OCI-LY1 (cell line): ENCODE measurements at regions not wholly inside any gene's neighbourhood (a gene's known extent, or its start where the extent isn't known, plus 50 kb on each side); places are given as distances from the start of the nearest gene placed in this dataset.

Experiments used
- H2AFZ ChIP-seq: fragments of 200-600 bp; sonication (generic), shearing (Covaris generic); 2 replicates; pipeline ENCODE4 v1.6.0; 2014; ENCODE audit warnings: antibody characterized with exemption, mild to moderate bottlenecking, low read length
- H3F3A ChIP-seq: fragments of 200-600 bp; sonication (generic), shearing (Covaris generic); 2 replicates; pipeline ENCODE4 v1.6.0; 2014; ENCODE audit warnings: mild to moderate bottlenecking, antibody characterized with exemption, low read length, moderate library complexity; ENCODE audit not compliant: insufficient read depth
- H3K27ac ChIP-seq: fragments of 200-600 bp; sonication (generic); 2 replicates; pipeline ENCODE4 v1.5.1; 2014; ENCODE audit warnings: low read length, mixed run types, mild to moderate bottlenecking, low read depth; ENCODE audit not compliant: poor library complexity, severe bottlenecking
- H3K27me3 ChIP-seq: fragments of 200-600 bp; sonication (generic); 2 replicates; pipeline ENCODE4 v1.6.0; 2014; ENCODE audit warnings: antibody characterized with exemption, mild to moderate bottlenecking, low read length, moderate library complexity; ENCODE audit not compliant: insufficient read depth
- H3K36me3 ChIP-seq: fragments of 200-600 bp; sonication (generic); 2 replicates; pipeline ENCODE4 v1.6.1; 2014; ENCODE audit warnings: mild to moderate bottlenecking, antibody characterized with exemption, low read length, moderate library complexity, mixed read lengths; ENCODE audit not compliant: insufficient read depth
- H3K4me1 ChIP-seq: fragments of 200-600 bp; sonication (generic); 2 replicates; pipeline ENCODE4 v1.5.1; 2014; ENCODE audit warnings: mild to moderate bottlenecking, low read length, moderate library complexity; ENCODE audit not compliant: insufficient read depth, severe bottlenecking
- H3K4me2 ChIP-seq: fragments of 200-600 bp; sonication (generic), shearing (Covaris generic); 2 replicates; pipeline ENCODE4 v1.6.1; 2014; ENCODE audit warnings: low read length
- H3K4me3 ChIP-seq: fragments of 200-600 bp; sonication (generic); 2 replicates; pipeline ENCODE4 v1.5.1; 2014; ENCODE audit warnings: low read length, low read depth, mild to moderate bottlenecking, mixed read lengths; ENCODE audit not compliant: poor library complexity, severe bottlenecking
- H3K79me2 ChIP-seq: fragments of 200-600 bp; shearing (Covaris generic); 2 replicates; pipeline ENCODE4 v1.6.1; 2016; ENCODE audit warnings: mixed run types, low read length, mixed read lengths; ENCODE audit not compliant: insufficient read depth
- H3K9ac ChIP-seq: fragments of 200-600 bp; sonication (generic), shearing (Covaris generic); 2 replicates; pipeline ENCODE4 v1.6.1; 2014; ENCODE audit warnings: mild to moderate bottlenecking, low read length, mixed read lengths
- H3K9me2 ChIP-seq: fragments of 200-600 bp; sonication (generic), shearing (Covaris generic); 2 replicates; pipeline ENCODE4 v1.6.1; 2014; ENCODE audit warnings: low read depth, mild to moderate bottlenecking, low read length, mixed read lengths
- H3K9me3 ChIP-seq: fragments of 200-600 bp; shearing (Covaris generic); 2 replicates; pipeline ENCODE4 v1.6.1; 2014; ENCODE audit warnings: low read length, mixed read lengths
- H4K20me1 ChIP-seq: fragments of 200-600 bp; sonication (generic), shearing (Covaris generic); 2 replicates; pipeline ENCODE4 v1.6.0; 2016; ENCODE audit warnings: mild to moderate bottlenecking, low read length; ENCODE audit not compliant: insufficient read depth
- EZH2 ChIP-seq: fragments of 200-600 bp; sonication (generic), shearing (Covaris generic); IDR thresholded peaks from 2 replicates; pipeline ENCODE4 v1.8.0; 2017; ENCODE audit warnings: borderline replicate concordance, mixed run types, mild to moderate bottlenecking, antibody characterized with exemption, low read length, moderate library complexity, mixed read lengths
- TF ChIP-seq, protein P1 (sequence below): fragments of 200-600 bp; sonication (generic), shearing (Covaris generic); IDR thresholded peaks from 2 replicates; pipeline ENCODE4 v1.5.1; 2017; ENCODE audit warnings: mild to moderate bottlenecking, antibody characterized with exemption, low read length, moderate library complexity, mixed read lengths

DNA sequence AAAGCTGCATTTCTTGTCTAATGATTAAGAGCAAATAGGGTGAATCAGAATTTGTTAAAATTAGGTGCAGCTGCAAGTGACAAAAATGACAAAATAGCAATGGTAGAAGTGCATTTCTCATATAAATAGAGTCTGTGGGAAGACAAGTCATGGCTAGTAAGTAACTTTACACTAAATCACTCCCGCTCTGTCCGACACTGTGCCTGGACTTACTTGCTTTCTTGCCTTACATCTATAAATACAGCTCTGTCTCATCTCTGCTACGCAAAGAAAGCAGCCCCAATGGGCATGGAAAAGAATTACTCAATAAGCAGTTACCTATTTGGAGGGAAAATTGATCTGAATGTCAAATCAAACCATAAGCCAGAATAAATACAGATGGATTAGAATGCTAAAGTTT is 245.4 kb upstream of the KRR1 start:
- H3K79me2 ChIP-seq = no peaks in the 10 kb centered on the region
- no peaks in the 10 kb centered on the region for H3K9me2 ChIP-seq
- H3K9me3 ChIP-seq = no peaks in the 10 kb centered on the region
- no peaks in the 10 kb centered on the region for H3F3A ChIP-seq
- H3K9ac ChIP-seq = no peak overlapping the region
- no peaks in the 10 kb centered on the region for H3K36me3 ChIP-seq
- H4K20me1 ChIP-seq = no peaks in the 10 kb centered on the region
- no peak overlapping the region for H3K4me3 ChIP-seq
- no peaks in the 10 kb centered on the region for H3K4me1 ChIP-seq
- H3K4me2 ChIP-seq = no peak overlapping the region
- no peaks in the 10 kb centered on the region for H3K27me3 ChIP-seq
- no peak overlapping the region for H3K27ac ChIP-seq
- no peak overlapping the region for H2AFZ ChIP-seq
- TF ChIP-seq, protein P1, sequence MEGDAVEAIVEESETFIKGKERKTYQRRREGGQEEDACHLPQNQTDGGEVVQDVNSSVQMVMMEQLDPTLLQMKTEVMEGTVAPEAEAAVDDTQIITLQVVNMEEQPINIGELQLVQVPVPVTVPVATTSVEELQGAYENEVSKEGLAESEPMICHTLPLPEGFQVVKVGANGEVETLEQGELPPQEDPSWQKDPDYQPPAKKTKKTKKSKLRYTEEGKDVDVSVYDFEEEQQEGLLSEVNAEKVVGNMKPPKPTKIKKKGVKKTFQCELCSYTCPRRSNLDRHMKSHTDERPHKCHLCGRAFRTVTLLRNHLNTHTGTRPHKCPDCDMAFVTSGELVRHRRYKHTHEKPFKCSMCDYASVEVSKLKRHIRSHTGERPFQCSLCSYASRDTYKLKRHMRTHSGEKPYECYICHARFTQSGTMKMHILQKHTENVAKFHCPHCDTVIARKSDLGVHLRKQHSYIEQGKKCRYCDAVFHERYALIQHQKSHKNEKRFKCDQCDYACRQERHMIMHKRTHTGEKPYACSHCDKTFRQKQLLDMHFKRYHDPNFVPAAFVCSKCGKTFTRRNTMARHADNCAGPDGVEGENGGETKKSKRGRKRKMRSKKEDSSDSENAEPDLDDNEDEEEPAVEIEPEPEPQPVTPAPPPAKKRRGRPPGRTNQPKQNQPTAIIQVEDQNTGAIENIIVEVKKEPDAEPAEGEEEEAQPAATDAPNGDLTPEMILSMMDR = no peak
- TF ChIP-seq EZH2 = no peak

DNA sequence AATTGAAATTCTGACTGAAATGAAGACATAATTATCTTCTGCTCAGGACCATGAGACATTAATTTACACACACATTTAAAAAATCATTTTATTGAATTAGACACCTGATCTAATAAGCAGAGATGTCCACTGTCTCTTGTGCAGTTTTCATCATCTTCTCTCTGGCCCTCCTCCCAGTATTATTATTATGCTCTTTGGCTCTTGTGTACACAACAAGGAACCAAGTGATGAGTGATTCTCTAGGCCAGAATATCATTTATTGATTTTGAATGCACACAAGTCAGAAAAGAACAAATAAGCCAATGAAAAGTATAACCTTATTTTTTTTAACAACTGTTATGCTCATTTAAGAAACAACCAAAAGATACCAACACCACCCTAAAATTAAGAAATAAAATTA is 244.7 kb upstream of the KRR1 start:
- Histone ChIP-seq H3K79me2 (no peaks in the 10 kb centered on the region), H2AFZ (no peak overlapping the region), H3K4me3 (no peak overlapping the region), H3K36me3 (no peaks in the 10 kb centered on the region), H3K9me2 (no peaks in the 10 kb centered on the region), H3K27me3 (no peaks in the 10 kb centered on the region), H3K9me3 (no peaks in the 10 kb centered on the region), H3K4me1 (no peaks in the 10 kb centered on the region), H3K4me2 (no peak overlapping the region), H3K9ac (no peak overlapping the region), H3F3A (no peaks in the 10 kb centered on the region), H4K20me1 (no peaks in the 10 kb centered on the region), H3K27ac (no peak overlapping the region)
- TF ChIP-seq, protein P1 = no peak
- TF ChIP-seq EZH2 = no peak

DNA sequence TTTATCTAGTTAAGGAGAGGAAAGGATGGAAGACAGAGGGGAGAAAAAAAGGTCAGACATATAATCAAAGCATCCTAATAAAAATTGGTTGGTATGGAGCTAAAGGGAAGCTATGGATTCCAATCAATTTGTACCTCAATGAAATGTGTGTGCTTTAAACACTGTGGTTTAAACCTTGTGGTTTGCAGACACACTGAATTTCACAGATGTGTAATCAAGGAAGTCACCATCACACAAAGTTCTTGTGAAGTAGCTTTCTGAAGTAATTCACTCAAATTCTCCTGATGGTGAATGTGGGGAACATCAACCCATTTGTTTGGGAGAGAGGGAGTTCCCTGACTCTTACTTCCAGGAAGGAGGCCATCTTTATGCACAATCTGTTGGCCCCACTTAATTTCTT is 243.3 kb upstream of the KRR1 start:
- Histone ChIP-seq H3K27ac (no peak overlapping the region), H3K4me3 (no peak overlapping the region), H3K4me1 (no peaks in the 10 kb centered on the region), H3K36me3 (no peaks in the 10 kb centered on the region), H3K9ac (no peak overlapping the region), H3K9me2 (no peaks in the 10 kb centered on the region), H3K4me2 (no peak overlapping the region), H4K20me1 (no peaks in the 10 kb centered on the region), H3K27me3 (no peaks in the 10 kb centered on the region), H3F3A (no peaks in the 10 kb centered on the region), H2AFZ (no peak overlapping the region), H3K9me3 (no peaks in the 10 kb centered on the region), H3K79me2 (no peaks in the 10 kb centered on the region)
- TF ChIP-seq EZH2 = no peak
- TF ChIP-seq, protein P1 = no peak
